ENCODE measurements at regions not wholly inside any gene's neighbourhood (a gene's known extent, or its start where the extent isn't known, plus 50 kb on each side); places are given as distances from the start of the nearest gene placed in this dataset.

DNA sequence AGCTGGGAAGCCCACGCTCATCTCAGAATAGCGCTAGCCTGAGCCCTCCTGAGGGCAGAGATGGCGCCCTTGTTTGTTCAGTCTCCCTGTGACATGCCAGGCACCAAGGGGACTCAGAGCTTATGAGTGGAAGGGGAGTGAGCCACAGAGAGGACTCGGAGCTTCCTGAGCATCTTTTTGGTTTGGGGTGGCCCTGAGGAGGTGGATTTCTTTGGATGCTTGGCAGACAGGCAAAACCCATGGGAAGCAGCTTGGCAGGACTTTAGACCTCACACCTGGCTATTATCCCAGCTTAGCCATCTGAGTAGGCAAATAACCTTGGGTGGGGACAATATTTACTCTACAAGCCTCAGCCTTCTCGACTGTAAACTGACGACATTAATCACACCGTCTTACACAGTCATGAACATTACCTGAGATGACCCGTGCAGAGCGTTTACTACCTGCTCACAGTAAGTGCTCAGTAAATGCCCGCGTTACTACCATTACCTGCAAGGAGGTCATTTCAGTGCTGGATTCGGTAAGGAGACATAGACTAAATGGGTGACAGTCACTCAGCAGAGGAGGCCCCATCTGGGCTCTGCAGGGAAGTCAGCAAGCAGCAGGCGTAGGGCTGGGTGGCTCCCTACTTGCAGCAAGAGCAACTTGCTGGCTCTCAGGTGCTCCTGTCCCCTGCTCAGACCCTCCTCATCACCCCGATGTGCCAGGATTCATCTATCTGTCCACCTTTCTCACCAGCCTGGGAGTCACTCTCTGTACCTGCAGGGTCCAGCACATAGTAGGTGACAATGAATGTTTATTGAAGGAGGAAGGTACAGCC, 54.9 kb downstream of the KLHDC7A start:
- DNase-seq = no peak

DNA sequence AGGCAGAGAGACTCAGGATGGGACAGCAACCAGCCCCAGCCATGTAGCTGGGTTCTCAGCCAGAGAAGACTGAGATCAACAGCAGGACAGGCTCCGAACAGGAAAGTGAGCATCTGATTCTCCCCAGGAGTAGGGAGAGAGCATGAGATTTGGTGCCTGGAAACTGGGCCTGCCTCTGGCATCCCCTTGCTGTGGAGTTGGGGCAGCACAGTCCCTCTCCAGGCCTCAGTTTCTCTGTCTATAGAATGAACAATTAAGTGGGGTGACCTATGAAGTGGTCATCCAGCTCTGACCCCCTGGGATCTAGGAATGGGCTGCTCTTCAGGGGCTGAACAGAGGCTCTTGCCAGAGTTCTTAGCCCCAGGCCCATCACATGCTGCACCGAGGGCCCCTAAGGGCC, 55.6 kb downstream of the KLHDC7A start:
- no peak for DNase-seq

DNA sequence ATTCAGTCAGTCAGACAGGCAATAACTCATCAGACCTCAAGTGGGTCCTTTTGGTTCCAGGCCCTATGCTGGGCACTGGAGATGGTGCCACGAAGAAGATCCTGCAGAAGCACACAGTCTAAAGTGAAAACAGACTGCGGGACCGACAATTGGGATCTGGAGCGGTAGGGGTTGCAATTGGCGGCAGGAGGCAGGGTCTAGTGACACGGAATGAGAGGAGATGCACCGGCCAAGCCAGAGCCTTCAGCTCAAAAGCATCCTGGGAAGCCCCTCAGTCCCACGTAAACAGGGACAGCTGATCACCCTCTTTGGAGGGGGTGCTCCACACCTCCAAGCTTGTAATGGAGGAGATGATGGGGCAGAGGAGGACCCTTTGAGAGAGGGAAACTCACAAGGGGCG, 56.2 kb downstream of the KLHDC7A start:
- DNase-seq = no peak

DNA sequence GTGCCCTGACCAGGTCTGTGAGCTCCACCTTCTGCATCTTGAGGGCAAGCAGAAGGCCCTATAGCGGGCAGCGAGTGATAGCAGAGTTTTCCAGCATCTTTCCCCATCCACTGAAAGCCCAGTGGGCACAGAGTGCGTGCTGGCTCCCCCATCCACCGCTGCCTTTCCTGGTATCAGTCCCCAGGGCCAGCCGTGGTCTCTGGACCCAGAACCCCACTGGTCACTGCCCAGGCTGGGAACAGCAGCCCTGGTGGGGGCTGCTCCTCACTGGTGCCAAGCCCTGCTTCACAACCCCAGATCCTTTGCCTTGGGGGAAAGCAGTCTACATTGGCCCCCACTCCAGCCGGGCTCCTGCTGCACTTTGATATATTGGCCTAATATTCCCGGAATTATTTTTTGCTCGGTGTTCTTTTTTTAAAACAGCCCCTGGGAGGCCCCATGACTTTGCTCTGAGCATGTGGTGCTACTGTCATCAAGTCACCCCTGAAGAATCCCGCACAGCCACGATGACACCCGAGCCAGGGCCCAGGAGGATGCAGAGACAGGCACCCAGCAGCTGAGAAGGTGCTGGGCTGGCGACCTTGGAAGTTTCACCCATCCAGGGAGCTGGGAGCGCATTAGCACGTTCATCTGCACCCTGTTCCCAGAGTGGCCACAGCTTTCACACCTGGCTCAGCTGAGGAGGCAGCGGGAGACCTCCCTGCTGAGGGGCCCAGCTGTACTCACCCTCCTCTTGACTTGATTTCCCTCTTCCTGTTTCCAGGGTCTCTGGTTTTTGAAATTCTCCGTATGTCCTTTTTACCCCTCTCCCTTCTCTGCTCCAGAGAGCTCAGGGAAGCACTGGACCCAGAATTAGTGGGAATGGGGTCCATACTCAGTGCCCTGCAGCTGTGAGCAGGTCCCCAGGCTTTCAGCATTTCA, 56.9 kb downstream of the KLHDC7A start:
- DNase-seq = no peak

DNA sequence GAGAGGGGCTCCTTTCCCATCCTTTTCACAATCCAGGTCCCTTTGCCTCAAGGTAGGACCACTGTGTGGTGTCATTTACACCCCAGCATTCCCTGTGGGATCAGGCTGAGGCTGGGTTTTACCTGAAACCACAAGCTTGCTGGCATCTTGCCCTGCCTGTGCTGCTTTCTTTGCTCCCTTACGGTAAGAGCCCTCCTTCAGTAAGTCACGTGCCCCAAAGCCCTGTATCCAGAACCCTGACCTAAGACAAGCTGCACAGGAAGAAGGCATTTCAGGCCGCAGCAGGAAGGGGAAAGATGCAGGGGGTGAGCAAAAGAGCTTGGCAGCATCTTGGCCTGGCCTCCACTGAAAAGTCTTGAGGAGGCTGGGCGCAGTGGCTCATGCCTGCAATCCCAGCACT, 58.4 kb downstream of the KLHDC7A start:
- no peak for DNase-seq

DNA sequence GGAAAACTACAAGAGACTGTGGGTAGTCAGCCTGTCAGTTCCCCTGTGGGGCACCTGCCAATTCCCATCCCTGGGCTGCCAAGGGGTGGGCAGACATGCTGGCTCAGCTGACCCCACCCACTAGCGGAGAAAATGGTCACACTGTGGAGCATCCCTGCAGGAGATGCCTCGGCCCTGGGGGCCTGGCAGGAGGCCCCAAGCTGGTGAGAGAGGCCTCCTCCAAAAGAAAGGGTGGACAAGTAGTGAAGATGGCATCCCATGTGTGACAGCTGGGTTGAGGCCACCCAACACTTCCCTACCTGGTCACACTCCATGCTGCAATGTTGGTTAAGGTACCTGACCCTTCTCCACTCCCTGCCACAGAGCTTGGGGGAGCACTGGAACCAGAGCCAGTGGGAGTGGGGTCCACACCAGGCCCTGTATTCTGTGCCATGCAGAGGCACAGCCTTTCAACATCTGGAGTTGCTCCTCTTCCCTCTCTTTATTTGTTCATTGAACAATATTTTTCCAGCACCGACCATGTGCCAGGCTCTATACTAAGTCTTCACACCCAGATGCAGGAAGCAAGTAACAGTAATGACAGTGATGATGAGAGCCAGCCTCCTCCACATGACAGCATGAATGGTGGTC, 59.5 kb downstream of the KLHDC7A start:
- no peak for DNase-seq

DNA sequence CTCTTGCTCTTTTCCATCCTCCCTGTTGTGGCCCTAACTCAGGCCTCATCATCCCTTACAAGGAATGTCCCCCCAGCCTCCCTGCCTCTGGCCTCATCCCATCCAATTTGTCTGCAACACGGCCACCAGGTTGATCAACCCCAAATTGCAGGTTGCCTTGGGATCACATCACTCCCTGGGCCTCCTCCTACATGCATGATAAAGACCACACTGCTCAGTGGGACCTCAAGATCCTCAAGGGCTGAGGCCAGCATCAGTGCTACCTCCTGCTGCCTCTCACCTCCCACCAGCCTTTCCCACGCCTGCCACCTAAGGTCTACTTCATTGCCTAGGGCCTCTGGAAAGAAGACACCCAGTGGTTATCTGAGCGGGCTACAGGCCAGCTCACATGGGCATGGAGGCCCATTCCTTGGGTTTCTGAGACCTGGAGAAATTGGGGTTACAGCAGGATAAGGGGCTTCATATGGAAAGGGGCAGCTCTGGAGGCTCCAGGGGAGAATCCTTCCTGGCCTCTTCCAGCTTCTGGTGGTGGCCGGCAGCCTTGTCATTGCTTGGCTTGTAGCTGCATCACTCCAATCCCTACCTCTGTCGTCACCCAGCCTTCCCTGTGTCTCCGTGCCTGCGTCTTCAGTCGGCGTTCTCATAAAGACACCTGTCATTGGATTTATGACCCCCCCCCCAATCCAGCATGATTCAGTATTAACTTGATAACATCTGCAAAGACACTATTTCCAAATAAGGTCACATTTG, 60.5 kb downstream of the KLHDC7A start:
- DNase-seq = no peak

DNA sequence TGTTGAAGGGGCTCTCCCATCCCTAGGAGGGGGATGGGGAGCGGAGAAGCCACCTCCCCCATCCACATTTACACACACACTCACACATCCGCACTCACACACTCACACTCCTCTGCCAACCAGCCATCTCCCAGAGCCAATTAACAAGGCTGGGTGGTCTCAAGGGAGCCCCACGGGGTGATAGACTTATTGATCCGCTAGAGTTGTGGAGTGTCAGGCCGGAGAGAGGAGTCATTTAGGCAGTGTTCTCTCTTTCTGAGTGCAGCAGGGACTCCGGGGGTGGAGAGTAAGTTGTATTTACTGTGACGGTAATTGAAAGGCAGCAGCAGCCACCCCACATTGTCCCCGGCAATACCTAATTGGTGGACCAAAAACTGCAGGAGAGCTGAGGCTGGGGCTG, 61.6 kb downstream of the KLHDC7A start:
- no peak for DNase-seq

DNA sequence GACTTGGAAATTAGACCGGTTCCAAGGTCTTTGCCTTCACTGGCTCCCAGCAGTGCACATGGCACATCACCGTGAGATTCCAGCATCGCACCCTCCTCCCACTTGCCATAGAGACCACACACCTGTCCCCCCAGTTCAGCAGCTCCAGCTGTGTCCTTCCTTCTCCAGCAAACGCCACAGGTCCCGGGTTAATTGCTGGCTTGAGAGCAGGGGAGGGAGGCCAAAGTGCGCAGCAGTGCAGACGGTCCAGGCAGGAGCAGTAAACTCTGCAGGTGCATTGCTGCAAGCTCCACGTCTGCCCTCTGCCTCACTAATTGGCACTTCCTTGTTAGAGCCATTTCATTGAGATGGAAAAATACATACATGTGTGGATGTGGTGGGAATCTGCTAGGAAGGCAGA, 65.3 kb downstream of the KLHDC7A start:
- DNase-seq = no peak

DNA sequence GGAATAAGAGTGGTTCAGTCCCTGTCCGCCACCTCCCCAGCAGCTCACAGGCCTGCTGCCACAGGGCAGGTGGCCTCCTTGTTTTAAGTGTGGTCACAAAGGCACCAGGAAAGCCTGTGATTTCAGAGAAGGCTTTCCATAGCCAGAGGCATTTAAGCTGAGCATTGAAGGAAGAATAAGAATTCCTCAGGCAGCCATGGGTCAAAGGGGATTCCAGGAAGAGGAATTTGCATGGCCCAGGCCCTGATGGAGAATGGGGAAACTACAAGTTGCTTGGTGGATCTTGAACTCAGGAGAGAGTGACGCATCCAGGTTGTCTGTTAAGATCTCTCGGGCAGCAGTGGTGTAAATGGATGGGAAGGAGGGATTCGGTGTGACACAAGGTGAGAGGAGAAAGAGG, 66.7 kb downstream of the KLHDC7A start:
- no peak for DNase-seq

DNA sequence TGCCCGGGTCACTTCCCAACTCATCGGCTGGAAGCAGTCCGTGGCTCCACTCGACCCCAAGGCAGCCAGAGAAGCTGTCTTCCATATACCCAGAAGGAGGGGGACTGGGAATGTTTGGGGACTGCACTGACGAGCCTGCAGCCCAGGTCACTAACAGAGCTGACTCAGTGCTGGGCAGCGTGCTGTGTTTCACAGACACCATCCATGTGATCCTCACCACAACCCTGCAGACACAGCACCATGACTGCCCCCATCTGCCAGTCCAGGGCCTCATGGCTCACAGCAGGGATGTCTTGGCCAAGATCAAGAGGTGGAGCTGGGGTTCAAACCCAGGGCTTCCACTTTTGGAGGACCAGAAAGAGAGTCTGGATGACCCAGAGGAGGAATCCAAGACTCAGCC, 67.9 kb downstream of the KLHDC7A start:
- no peak for DNase-seq

DNA sequence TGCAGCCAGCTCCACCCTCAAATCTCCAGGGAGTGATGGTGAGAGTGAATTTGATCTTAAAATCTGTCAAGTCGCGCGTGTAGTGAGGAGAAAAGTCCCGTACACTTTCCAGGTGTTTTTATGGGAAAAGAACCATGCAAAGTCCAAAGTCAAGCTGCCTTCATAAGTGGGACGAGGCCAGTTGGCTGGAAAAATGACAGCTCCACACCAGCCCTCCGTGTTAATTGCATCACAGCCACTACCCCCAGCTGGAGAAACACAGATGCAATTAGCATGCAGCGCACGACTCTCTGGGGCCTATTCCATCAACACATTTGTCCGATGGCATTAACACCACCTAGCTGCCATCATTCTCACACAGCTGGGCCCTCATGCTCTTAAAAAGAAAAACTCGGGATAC, 68.4 kb downstream of the KLHDC7A start:
- DNase-seq = no peak

DNA sequence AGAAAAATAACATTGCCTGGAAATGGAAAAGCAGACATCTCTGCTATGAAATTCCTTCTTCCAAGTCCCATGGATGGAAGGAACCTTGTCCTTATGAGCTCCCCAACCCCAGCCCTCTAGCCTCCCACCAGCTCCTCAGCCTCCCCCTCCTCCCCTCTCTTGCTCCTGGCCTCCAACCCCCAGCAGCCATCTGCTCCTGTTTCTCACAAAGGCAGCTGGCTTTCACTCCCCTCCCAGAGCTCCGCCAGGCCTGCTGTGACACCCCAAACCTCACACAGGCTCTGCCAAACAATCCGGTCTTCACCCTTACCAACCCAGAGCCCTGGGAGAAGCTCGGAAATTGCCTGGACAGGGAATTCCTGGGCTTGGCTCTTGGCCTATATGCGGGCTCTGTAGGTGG, 69.2 kb downstream of the KLHDC7A start:
- DNase-seq = no peak

DNA sequence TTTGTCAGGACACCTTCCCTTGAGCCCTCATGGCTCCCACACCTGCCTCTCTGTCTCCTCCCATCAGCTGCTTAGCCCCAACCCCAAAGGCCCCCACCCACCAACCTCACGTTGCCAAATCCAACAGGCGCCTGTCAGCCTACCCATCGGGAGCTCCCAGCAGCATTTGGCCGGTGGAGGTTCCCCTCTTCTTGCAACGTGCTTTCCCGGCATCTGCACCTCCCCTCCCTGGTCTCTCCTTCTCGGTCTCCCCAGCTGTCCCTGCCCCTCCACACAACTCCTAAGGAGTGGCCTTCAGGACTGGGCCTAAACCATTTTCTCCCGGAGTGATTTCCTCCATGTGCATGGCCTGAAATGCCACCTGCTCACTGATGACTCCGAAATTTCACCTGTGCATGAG, 71.9 kb downstream of the KLHDC7A start:
- no peak for DNase-seq

DNA sequence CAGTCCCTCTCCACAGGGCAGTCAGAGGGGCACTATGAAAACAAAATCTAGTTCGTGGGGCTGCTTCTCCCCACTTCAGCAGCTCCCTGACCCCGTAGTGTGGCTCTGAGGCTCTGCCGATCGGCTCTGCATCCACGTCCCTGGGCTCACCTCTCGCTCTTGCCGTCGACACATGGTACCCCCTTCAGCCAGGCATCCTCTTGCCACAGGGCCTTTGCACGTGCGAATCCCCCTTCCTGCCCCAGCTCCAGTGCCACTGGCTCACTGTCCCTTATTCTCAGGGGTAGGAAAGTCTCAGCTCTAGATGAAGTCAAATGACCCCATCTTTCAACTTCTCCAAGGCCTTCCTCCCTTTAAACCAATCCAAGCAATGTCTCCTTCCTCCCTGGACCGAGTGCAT, 72.7 kb downstream of the KLHDC7A start:
- no peak for DNase-seq

DNA sequence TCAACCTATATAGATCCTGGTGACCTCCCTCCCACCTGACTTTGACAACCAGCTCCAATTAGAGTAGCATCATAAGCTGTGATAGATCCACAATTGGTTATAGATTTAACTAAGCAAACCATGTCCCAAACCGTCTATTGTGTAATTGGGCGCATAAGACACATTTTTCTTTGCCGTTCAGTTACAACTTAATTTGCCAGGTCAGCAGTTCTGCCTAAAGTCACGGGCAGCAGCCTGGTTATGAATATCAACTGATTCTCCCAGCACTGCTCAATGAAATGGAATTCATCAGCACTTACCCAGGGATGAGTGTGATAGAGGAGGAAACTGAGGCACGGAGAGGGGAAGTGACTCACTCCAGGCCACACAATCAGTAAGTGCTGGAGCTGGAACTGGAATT, 73.4 kb downstream of the KLHDC7A start:
- DNase-seq = no peak

DNA sequence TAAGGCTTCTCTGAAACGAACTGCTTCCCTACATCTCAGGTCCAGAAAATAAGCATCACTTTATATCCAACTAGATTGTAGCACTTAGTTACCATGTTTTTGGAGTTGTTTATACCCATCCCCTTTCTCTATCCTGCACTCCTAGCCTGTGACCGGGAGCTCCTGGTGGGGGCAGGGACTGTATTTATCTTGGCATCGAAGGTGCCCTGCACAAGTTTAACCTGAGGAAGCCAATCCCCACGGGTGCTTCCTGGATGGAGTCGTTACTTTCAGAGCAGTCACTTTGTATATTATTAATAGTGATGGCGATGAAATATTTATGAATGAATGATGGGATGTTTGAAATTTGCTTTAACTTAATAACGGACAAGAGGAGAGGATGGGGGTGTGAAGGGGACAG, 73.9 kb downstream of the KLHDC7A start:
- no peak for DNase-seq

DNA sequence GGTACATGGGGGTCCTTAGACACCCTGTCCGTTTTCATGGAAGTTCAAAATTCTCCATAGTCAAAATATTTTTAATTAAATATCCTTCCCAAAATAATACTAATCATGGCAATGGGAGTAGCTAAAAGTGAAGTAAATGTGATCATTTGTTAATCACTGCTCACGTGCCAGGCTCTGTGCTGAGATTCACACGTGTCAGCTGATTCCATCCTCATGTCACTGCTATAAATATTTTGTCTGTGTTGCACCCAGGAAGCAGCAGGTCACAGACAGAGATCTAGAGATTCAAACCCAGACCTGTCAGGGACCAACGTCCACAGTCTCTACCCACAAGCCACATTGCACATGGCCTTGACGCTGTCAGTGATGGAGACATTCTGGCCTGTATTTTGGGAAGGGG, 74.3 kb downstream of the KLHDC7A start:
- DNase-seq = no peak

DNA sequence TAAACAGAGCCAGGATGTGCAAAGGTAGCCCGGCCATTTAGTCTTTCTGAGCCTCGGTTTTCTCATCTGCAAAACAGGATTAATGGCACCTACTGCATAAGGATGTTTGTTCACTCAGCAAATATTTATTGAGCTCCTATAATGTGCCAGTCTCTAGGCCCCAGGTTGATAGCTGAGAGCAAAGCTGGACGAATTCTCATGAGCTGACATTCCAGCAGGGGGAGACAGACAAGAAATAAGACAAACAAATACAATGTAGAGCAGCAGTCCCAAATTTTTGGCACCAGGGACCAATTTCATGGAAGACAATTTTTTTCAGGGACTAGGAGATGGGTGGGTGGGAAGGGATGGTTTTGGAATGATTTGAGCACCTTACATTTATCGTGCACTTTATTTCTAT, 74.3 kb upstream of the PAX7 start:
- no peak for DNase-seq

DNA sequence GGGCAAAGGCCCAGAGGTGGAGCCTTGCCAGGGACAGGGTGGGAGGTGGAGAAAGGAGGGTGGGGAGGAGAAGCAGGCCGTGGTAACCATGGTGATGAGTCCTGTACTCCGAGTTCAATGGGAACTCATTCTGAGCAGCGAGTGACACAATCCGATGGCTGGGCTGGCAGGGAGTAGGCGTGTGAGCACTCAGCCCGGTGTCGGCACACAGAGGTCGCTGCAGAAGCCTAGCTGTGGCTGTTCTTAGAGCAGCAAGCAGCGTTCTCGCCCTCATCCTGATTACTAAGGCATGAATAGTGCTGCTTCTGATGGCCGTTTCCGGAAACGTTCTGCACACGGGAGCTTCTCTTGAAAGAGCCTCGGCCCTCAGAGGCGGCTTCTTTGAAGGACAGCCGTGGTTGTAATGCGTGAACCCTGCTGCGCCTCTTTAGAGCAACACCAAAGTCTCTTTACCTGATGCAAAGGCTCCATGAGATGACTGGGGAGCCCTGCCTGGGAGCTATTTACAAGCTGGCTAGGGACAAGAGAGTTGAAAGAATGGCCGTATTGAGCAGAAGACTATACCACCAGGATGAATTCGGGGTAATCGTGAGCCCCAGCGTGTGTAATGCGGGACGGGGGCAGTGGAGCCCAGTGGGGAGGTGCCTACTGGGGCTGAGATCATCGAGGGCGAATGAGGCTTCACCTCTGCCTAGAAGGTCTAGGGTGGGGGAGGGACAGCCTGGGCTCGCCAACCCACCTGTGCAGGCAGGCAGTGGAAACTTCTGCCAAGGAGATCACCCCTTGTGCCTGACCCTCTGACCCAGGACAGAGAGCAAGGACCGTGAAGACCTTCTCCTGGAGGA, 72.8 kb upstream of the PAX7 start:
- DNase-seq = no peak

DNA sequence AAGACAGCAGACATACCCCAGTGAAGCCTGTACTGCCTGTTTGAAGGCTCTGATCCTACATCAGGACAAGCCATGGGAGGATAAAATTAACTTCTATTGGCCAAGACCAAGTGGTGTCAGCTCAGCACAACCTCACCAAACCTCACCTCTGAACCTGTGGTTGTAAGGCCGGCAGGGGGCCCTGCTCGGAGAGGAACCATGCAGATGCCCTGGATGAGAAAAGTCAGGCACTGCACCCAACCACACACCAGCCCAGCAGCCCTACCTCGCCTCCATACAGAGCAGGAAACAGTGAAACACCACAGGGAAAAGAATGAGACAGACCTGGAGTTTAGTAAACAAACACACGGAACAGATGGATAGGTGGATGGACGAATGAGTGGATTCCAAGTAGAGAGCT, 70.0 kb upstream of the PAX7 start:
- DNase-seq = no peak

DNA sequence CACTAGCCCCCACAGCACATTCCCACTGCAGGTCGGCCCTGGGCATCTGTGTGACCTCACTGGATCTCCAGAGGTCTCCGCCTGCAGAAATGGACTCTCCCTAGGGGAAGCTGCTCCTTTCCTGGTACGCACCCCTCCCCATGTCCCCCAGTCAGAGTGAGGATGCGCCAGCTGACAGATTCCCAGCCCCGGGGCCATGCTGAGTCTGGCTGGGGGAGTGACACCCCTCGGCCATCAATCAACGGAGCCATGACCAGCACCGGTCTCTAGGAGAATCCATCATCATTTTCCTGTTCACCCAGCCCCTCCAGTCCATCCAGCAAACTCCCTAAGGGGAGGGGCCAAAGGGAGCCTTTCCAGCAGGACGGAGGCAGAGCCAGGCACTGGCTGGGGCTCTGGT, 68.7 kb upstream of the PAX7 start:
- no peak for DNase-seq

Data from activated T-cell treated with anti-CD3 and anti-CD28 coated beads for 4 hours (primary cell).